Fibroblast of the conjunctiva (primary cell): ENCODE measurements at regions not wholly inside any gene's neighbourhood (a gene's known extent, or its start where the extent isn't known, plus 50 kb on each side); places are given as distances from the start of the nearest gene placed in this dataset.
"Not testable (repeated sequence)": the region's sequence is repeated elsewhere in the genome, so short reads cannot be mapped to it uniquely, and the experiment has no call there.

Experiments
- DNase-seq: peaks from one replicate; pipeline ENCODE4 v3.0.0-alpha.2; 2010; ENCODE audit warnings: low read depth

- no peak for DNase-seq
Observed at GRCh38 chr15:46956881-46957280, 760.4 kb upstream of the SEMA6D start.

- no peak for DNase-seq
Observed at GRCh38 chr15:46960581-46960980, 756.7 kb upstream of the SEMA6D start.

GRCh38 chr15:46961795-46962194, 755.5 kb upstream of the SEMA6D start:
- no peak for DNase-seq

- DNase-seq: not testable (repeated sequence)
Observed at GRCh38 chr15:46988055-46988454, 729.2 kb upstream of the SEMA6D start.

- no peak for DNase-seq
Observed at GRCh38 chr15:46996359-46996758, 720.9 kb upstream of the SEMA6D start.

- no peak for DNase-seq
Observed at GRCh38 chr15:46997501-46997900, 719.8 kb upstream of the SEMA6D start.

- no peak for DNase-seq
Observed at GRCh38 chr15:47003568-47003967, 713.7 kb upstream of the SEMA6D start.

GRCh38 chr15:47013446-47013845, 703.9 kb upstream of the SEMA6D start:
- no peak for DNase-seq

- no peak for DNase-seq
Observed at GRCh38 chr15:47027322-47027946, 689.9 kb upstream of the SEMA6D start.

- no peak for DNase-seq
Observed at GRCh38 chr15:47035475-47036406, 681.6 kb upstream of the SEMA6D start.

GRCh38 chr15:47037003-47037402, 680.3 kb upstream of the SEMA6D start:
- no peak for DNase-seq

- no peak for DNase-seq
Observed at GRCh38 chr15:47039225-47039624, 678.1 kb upstream of the SEMA6D start.

- no peak for DNase-seq
Observed at GRCh38 chr15:47041301-47041700, 676.0 kb upstream of the SEMA6D start.

GRCh38 chr15:47047981-47048380, 669.3 kb upstream of the SEMA6D start:
- DNase-seq: not testable (repeated sequence)

- no peak for DNase-seq
Observed at GRCh38 chr15:47066392-47066791, 650.9 kb upstream of the SEMA6D start.

GRCh38 chr15:47077846-47078245, 639.5 kb upstream of the SEMA6D start:
- DNase-seq: not testable (repeated sequence)

- no peak for DNase-seq
Observed at GRCh38 chr15:47095833-47096232, 621.5 kb upstream of the SEMA6D start.

- not testable (repeated sequence) for DNase-seq
Observed at GRCh38 chr15:47098526-47098925, 618.8 kb upstream of the SEMA6D start.

GRCh38 chr15:47099801-47100200, 617.5 kb upstream of the SEMA6D start:
- not testable (repeated sequence) for DNase-seq

GRCh38 chr15:47108800-47109199, 608.5 kb upstream of the SEMA6D start:
- not testable (repeated sequence) for DNase-seq

GRCh38 chr15:47116698-47117097, 600.6 kb upstream of the SEMA6D start:
- DNase-seq: no peak

GRCh38 chr15:47119349-47119748, 598.0 kb upstream of the SEMA6D start:
- DNase-seq: no peak

GRCh38 chr15:47124430-47125102, 592.7 kb upstream of the SEMA6D start:
- DNase-seq: no peak
